ACHN (cell line): ENCODE measurements at regions not wholly inside any gene's neighbourhood (a gene's known extent, or its start where the extent isn't known, plus 50 kb on each side); places are given as distances from the start of the nearest gene placed in this dataset.

ENCODE experiments used
- DNase-seq: peaks from one replicate; pipeline ENCODE4 v3.0.0-alpha.2; 2015
- in situ Hi-C: cut with HindIII; loops from 2 replicates; pipeline ENCODE4 v1.10.0; 2017; ENCODE audit warnings: low sequenced_read_pairs, low pct_ligation_motif_present, low pct_unique_long_range_greater_than_20kb

- DNase-seq: no peak
- in situ Hi-C loops: no loop called here
Observed at GRCh38 chr5:93325946-93326345, 255.1 kb downstream of the NR2F1-AS1 start.

DNA sequence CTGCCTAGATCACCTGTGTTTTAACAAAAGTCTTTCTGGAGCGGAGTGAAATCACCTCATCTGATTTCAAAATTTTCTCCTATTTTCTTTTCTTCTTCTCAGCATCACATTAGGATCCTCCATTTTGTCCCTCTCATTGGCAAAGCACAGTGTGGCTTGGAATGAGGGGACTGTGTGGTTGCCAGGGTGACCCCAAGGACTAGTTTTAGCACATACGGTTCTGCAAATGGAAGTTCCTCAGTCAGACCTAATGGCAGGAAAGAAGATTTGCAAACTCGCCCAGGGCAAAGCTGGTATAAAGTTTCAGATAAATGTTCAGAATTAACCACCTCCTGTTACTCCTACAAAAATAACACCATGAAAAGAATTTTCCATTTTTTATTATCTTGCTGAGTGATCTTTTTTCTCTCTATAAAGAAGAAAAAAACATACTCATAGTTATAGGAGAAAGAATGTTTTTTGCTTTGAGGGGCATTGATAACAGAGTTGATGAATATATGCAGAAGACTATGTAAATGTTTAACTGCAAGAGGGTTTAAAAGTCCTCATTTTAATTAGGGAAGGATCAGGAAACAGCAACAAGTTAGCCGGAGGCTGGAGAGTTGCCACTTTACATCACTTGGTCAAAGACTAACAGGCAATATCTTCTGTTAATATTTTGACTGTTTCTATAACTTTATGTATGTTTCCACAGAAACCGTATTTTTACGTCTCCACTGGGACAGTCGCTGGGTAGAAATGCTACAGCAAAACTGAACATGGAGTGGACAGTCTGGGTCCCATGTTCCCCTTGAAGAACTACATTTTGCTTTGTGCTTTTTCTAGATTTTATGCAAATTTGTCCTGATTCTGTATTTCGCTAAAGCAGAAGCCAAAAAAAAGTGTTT lies 257.8 kb downstream of the NR2F1-AS1 start:
- in situ Hi-C loops: no loop called here
- no peak for DNase-seq

GRCh38 chr5:93320920-93321445 lies 260.0 kb downstream of the NR2F1-AS1 start:
- DNase-seq: no peak
- in situ Hi-C loops: no loop called here

GRCh38 chr5:93313672-93314071 lies 267.3 kb downstream of the NR2F1-AS1 start:
- in situ Hi-C loops: no loop called here
- no peak for DNase-seq

GRCh38 chr5:93311881-93312280 lies 269.1 kb downstream of the NR2F1-AS1 start:
- in situ Hi-C loops: no loop called here
- DNase-seq: no peak

GRCh38 chr5:93307557-93307956 lies 273.5 kb downstream of the NR2F1-AS1 start:
- DNase-seq: no peak
- in situ Hi-C loops: no loop called here

- in situ Hi-C loops: no loop called here
- no peak for DNase-seq
Observed at GRCh38 chr5:93305984-93306383, 275.0 kb downstream of the NR2F1-AS1 start.

- no peak for DNase-seq
- in situ Hi-C loops: no loop called here
Observed at GRCh38 chr5:93304456-93305250, 276.4 kb downstream of the NR2F1-AS1 start.

DNA sequence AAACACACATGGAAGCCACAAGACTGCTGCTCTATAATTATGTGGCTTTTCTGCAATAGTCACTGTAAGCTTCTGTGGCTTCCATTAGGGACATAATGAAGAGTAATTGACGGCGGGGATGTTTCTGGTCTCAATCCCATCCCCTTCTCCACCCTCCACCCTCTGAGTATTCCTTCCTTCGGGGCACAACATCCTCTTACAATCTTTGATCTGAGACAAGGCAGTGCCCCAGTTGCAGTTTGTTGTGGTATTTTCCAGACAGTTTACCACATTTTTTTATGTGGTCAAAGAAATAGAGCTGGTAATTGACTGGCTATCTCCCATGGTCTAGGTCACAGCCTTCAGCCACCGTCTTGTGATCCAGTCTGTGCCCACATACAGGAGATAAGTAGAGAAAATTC lies 277.7 kb downstream of the NR2F1-AS1 start:
- no peak for DNase-seq
- in situ Hi-C loops: no loop called here

DNA sequence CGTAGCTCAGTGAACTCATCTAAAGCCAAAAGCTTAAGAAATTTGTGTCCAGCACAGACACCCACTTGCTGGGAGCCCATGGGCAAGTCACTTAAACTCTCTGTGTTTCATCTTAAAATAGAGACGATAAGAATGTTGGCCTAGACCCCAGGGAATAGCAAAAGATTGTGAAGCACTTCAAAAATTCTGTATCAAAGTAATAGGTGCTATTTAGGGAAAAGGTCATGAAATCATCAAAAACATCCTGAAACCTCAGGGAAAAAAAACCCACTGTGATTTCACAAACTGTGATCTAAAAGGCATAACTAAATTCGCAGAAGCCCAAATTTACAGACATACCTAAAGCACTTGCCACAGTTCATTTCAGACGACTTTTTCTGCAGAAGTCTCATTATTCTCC lies 278.3 kb downstream of the NR2F1-AS1 start:
- DNase-seq: no peak
- in situ Hi-C loops: no loop called here

GRCh38 chr5:93300945-93301344 lies 280.1 kb downstream of the NR2F1-AS1 start:
- DNase-seq: no peak
- in situ Hi-C loops: no loop called here

GRCh38 chr5:93300309-93300923 lies 280.6 kb downstream of the NR2F1-AS1 start:
- in situ Hi-C loops: no loop called here
- no peak for DNase-seq

DNA sequence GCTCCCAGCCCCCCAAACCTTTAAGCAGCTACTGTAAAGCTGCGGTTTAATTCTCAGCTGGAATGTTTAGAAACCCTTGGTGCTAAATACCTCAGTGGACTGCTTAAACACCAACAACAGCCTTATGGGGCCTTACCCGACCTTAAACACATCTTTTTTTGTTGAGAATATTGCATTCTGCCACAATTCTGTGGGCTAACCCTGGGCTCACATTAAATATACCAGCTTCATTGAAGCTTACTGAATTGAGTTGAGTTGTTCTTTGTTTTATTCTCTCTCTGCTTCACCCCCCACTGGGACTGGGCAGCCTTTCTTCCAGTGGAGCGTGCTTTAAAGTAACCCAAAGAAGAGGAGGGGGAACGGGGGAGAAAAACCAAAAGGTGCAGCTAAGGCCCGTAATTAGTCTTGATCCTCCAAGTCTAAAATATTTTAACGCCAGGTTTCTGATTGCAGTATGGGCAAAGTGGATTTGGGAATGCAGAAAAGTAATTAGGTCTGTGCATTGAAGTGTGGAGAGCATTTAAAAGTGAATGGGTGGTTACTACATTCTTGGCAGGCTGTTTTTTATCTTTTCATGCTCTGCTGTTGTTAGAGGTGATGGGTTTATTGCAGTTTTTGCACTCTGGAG lies 281.2 kb downstream of the NR2F1-AS1 start:
- no peak for DNase-seq
- in situ Hi-C loops: no loop called here

GRCh38 chr5:93297116-93297515 lies 283.9 kb downstream of the NR2F1-AS1 start:
- in situ Hi-C loops: no loop called here
- DNase-seq: no peak

DNA sequence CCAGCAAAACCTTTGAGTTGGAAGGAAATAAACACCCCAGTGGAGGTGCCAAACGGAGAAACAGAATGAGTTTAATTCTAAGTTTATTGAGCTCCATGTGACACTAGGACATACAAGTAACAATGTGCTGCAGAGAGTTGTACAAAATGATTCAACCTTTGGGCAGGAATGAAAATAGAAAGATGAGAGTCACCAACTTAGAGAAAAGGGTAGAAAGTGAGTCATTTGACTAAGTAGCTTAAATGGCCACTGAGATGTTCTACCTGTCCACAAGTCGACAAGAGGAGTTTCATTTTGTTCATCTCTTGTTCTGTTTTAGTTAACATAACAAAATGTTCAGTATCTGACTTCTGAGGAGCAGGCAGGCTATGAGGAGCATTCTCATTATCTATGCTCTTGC lies 284.7 kb downstream of the NR2F1-AS1 start:
- DNase-seq: no peak
- in situ Hi-C loops: no loop called here

DNA sequence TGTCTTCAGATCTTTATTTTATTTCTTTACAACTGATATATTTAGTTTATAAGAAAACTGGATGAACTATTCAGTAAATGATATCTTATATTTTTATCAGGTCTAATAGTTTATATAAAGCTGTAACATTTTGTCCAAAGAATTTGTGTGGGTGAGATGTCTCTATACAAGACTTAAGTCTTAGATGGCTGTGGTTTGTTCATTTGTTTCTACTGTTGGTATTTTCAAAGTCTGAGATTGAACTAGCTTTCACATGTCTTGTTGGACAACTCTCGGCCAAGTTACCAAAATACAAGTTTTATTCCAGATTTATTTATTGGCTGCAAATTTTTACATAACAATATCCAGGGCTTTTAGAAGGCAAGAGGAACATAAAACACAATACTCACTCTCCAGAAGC lies 286.0 kb downstream of the NR2F1-AS1 start:
- in situ Hi-C loops: no loop called here
- no peak for DNase-seq

- DNase-seq: no peak
- in situ Hi-C loops: no loop called here
Observed at GRCh38 chr5:93294199-93294598, 286.8 kb downstream of the NR2F1-AS1 start.

GRCh38 chr5:93289942-93290341 lies 291.1 kb downstream of the NR2F1-AS1 start:
- no peak for DNase-seq
- in situ Hi-C loops: no loop called here

GRCh38 chr5:93285461-93285860 lies 295.6 kb downstream of the NR2F1-AS1 start:
- in situ Hi-C loops: no loop called here
- no peak for DNase-seq
